Activated CD4-positive, alpha-beta T cell treated with anti-CD3 and anti-CD28 coated beads for 36 hours (primary cell): ENCODE measurements at regions not wholly inside any gene's neighbourhood (a gene's known extent, or its start where the extent isn't known, plus 50 kb on each side); places are given as distances from the start of the nearest gene placed in this dataset.
"Not testable (repeated sequence)": the region's sequence is repeated elsewhere in the genome, so short reads cannot be mapped to it uniquely, and the experiment has no call there.

Source experiments
- ATAC-seq: fragments of 200-7000 bp; cut with Tn5 transposase; one replicate; pipeline ENCODE4 v1.10.0; 2021; ENCODE audit warnings: mild to moderate bottlenecking, moderate library complexity
- CTCF ChIA-PET: fragments of 350-600 bp; sonication (Branson Sonifier 250); formaldehyde crosslinking; loops from one replicate; lab custom pipeline; 2021; ENCODE audit warnings: antibody characterized with exemption; lab: Charles Lee
- POLR2A ChIA-PET: fragments of 350-600 bp; sonication (Branson Sonifier 250); formaldehyde crosslinking; loops from one replicate; lab custom pipeline; 2021; ENCODE audit warnings: antibody characterized with exemption, inconsistent platforms; lab: Charles Lee
- DNase-seq: peaks from one replicate; pipeline ENCODE4 v3.0.0-alpha.2; 2020
- H3K27ac Mint-ChIP-seq: one replicate; pipeline ENCODE4 v1.8.0; 2021; ENCODE audit warnings: mixed read lengths
- H3K27me3 Mint-ChIP-seq: one replicate; pipeline ENCODE4 v1.8.0; 2021; ENCODE audit warnings: mixed read lengths
- H3K36me3 Mint-ChIP-seq: one replicate; pipeline ENCODE4 v1.8.0; 2021; ENCODE audit warnings: low read depth, mixed read lengths
- H3K4me1 Mint-ChIP-seq: one replicate; pipeline ENCODE4 v1.8.0; 2021; ENCODE audit warnings: mixed read lengths
- H3K4me3 Mint-ChIP-seq: one replicate; pipeline ENCODE4 v1.8.0; 2021; ENCODE audit warnings: mild to moderate bottlenecking, moderate library complexity, mixed read lengths
- H3K9me3 Mint-ChIP-seq: one replicate; pipeline ENCODE4 v1.8.0; 2021; ENCODE audit warnings: low read depth, mixed read lengths
- intact Hi-C, 2 experiments: fragments of 100-400 bp; cut with DNase I in 1 of 2; cut with micrococcal nuclease in 1 of 2; formaldehyde crosslinking; loops; one replicate each; pipeline versions ENCODE4 v1.14.2 to v1.15.1; 2022 to 2024; cut with DNase I, micrococcal nuclease

GRCh38 chr7:91576459-91576858, 304.0 kb downstream of the MTERF1 start:
- H3K27ac Mint-ChIP-seq, CTCF ChIA-PET, H3K4me3 Mint-ChIP-seq, intact Hi-C loops, ATAC-seq, H3K9me3 Mint-ChIP-seq, H3K27me3 Mint-ChIP-seq, H3K36me3 Mint-ChIP-seq, DNase-seq, H3K4me1 Mint-ChIP-seq, POLR2A ChIA-PET: not testable (repeated sequence)

GRCh38 chr7:91579837-91580236, 300.7 kb downstream of the MTERF1 start:
- H3K36me3 Mint-ChIP-seq = no peaks in the 10 kb centered on the region
- peaks cover 10% of the 10 kb centered on the region for H3K9me3 Mint-ChIP-seq
- no peaks in the 10 kb centered on the region for H3K27me3 Mint-ChIP-seq
- intact Hi-C loops = no loop called here
- no peak overlapping the region for H3K4me3 Mint-ChIP-seq
- H3K27ac Mint-ChIP-seq = no peak overlapping the region
- POLR2A ChIA-PET = no interaction called here
- DNase-seq (no peak), ATAC-seq (no peak)
- CTCF ChIA-PET = no interaction called here
- H3K4me1 Mint-ChIP-seq = no peaks in the 10 kb centered on the region

- Mint-ChIP-seq H3K27ac (no peak overlapping the region), H3K27me3 (no peaks in the 10 kb centered on the region), H3K9me3 (peaks cover 8% of the 10 kb centered on the region), H3K4me1 (no peaks in the 10 kb centered on the region), H3K36me3 (no peaks in the 10 kb centered on the region), H3K4me3 (no peak overlapping the region)
- ChIA-PET CTCF (no interaction called here), POLR2A (no interaction called here)
- intact Hi-C loops = no loop called here
- DNase-seq (no peak), ATAC-seq (no peak)
Measured at GRCh38 chr7:91582799-91583477, 297.6 kb downstream of the MTERF1 start.

- ChIA-PET POLR2A (no interaction called here), CTCF (no interaction called here)
- no peaks in the 10 kb centered on the region for H3K27me3 Mint-ChIP-seq
- DNase-seq = no peak
- intact Hi-C loops = no loop called here
- H3K9me3 Mint-ChIP-seq = peaks cover 4% of the 10 kb centered on the region
- no peaks in the 10 kb centered on the region for H3K36me3 Mint-ChIP-seq
- H3K4me1 Mint-ChIP-seq = no peaks in the 10 kb centered on the region
- no peak overlapping the region for H3K4me3 Mint-ChIP-seq
- H3K27ac Mint-ChIP-seq = no peak overlapping the region
- no peak for ATAC-seq
Measured at GRCh38 chr7:91596287-91596686, 284.2 kb downstream of the MTERF1 start.

GRCh38 chr7:91598791-91599190, 281.7 kb downstream of the MTERF1 start:
- Mint-ChIP-seq H3K27me3 (peaks cover 2% of the 10 kb centered on the region), H3K9me3 (no peaks in the 10 kb centered on the region), H3K4me1 (no peaks in the 10 kb centered on the region), H3K4me3 (no peak overlapping the region), H3K36me3 (no peaks in the 10 kb centered on the region), H3K27ac (no peak overlapping the region)
- intact Hi-C loops = no loop called here
- DNase-seq (no peak), ATAC-seq (no peak)
- ChIA-PET CTCF (no interaction called here), POLR2A (no interaction called here)

GRCh38 chr7:91600112-91600511, 280.4 kb downstream of the MTERF1 start:
- ATAC-seq (no peak), DNase-seq (no peak)
- no peak overlapping the region for H3K4me3 Mint-ChIP-seq
- H3K9me3 Mint-ChIP-seq = no peaks in the 10 kb centered on the region
- no peaks in the 10 kb centered on the region for H3K36me3 Mint-ChIP-seq
- ChIA-PET CTCF (no interaction called here), POLR2A (no interaction called here)
- peaks cover 2% of the 10 kb centered on the region for H3K27me3 Mint-ChIP-seq
- intact Hi-C loops = no loop called here
- H3K4me1 Mint-ChIP-seq = no peaks in the 10 kb centered on the region
- H3K27ac Mint-ChIP-seq = no peak overlapping the region

GRCh38 chr7:91603707-91604106, 276.8 kb downstream of the MTERF1 start:
- H3K27me3 Mint-ChIP-seq = peaks cover 2% of the 10 kb centered on the region
- no peaks in the 10 kb centered on the region for H3K9me3 Mint-ChIP-seq
- POLR2A ChIA-PET = no interaction called here
- CTCF ChIA-PET = interaction anchor here (0.5 kb wide), 1 partner anchor 45 kb away, joined by 3 read pairs; no protein-coding TSS in a partner anchor
- no peaks in the 10 kb centered on the region for H3K36me3 Mint-ChIP-seq
- DNase-seq (no peak), ATAC-seq (no peak)
- H3K4me1 Mint-ChIP-seq = no peaks in the 10 kb centered on the region
- H3K27ac Mint-ChIP-seq = no peak overlapping the region
- intact Hi-C loops = no loop called here
- no peak overlapping the region for H3K4me3 Mint-ChIP-seq

- H3K9me3 Mint-ChIP-seq = no peaks in the 10 kb centered on the region
- H3K36me3 Mint-ChIP-seq = no peaks in the 10 kb centered on the region
- DNase-seq (no peak), ATAC-seq (no peak)
- intact Hi-C loops = no loop called here
- no peak overlapping the region for H3K27ac Mint-ChIP-seq
- no peaks in the 10 kb centered on the region for H3K4me1 Mint-ChIP-seq
- H3K27me3 Mint-ChIP-seq = no peaks in the 10 kb centered on the region
- ChIA-PET POLR2A (no interaction called here), CTCF (no interaction called here)
- no peak overlapping the region for H3K4me3 Mint-ChIP-seq
Measured at GRCh38 chr7:91608606-91609005, 271.9 kb downstream of the MTERF1 start.

- CTCF ChIA-PET = no interaction called here
- intact Hi-C loops = no loop called here
- POLR2A ChIA-PET = no interaction called here
- DNase-seq (no peak), ATAC-seq (no peak)
- no peaks in the 10 kb centered on the region for H3K36me3 Mint-ChIP-seq
- H3K9me3 Mint-ChIP-seq = no peaks in the 10 kb centered on the region
- H3K27ac Mint-ChIP-seq = no peak overlapping the region
- no peaks in the 10 kb centered on the region for H3K4me1 Mint-ChIP-seq
- no peaks in the 10 kb centered on the region for H3K27me3 Mint-ChIP-seq
- H3K4me3 Mint-ChIP-seq = no peak overlapping the region
Measured at GRCh38 chr7:91609525-91609924, 271.0 kb downstream of the MTERF1 start.

- no peaks in the 10 kb centered on the region for H3K36me3 Mint-ChIP-seq
- no peak for DNase-seq
- no peak for ATAC-seq
- H3K27ac Mint-ChIP-seq = no peak overlapping the region
- H3K27me3 Mint-ChIP-seq = no peaks in the 10 kb centered on the region
- POLR2A ChIA-PET = no interaction called here
- no peak overlapping the region for H3K4me3 Mint-ChIP-seq
- no peaks in the 10 kb centered on the region for H3K9me3 Mint-ChIP-seq
- CTCF ChIA-PET = no interaction called here
- H3K4me1 Mint-ChIP-seq = no peaks in the 10 kb centered on the region
- intact Hi-C loops = no loop called here
Measured at GRCh38 chr7:91614431-91614830, 266.1 kb downstream of the MTERF1 start.

GRCh38 chr7:91618776-91619765, 261.4 kb downstream of the MTERF1 start:
- Mint-ChIP-seq H3K4me3 (no peak overlapping the region), H3K4me1 (no peaks in the 10 kb centered on the region), H3K27ac (no peak overlapping the region), H3K9me3 (no peaks in the 10 kb centered on the region), H3K36me3 (no peaks in the 10 kb centered on the region), H3K27me3 (no peaks in the 10 kb centered on the region)
- ChIA-PET CTCF (no interaction called here), POLR2A (no interaction called here)
- no peak for DNase-seq
- intact Hi-C loops = no loop called here
- no peak for ATAC-seq

GRCh38 chr7:91620827-91621226, 259.7 kb downstream of the MTERF1 start:
- ChIA-PET POLR2A (no interaction called here), CTCF (interaction anchor here (1.1 kb wide), 1 partner anchor 8 kb away, joined by 3 read pairs; no protein-coding TSS in a partner anchor)
- no peaks in the 10 kb centered on the region for H3K36me3 Mint-ChIP-seq
- H3K4me3 Mint-ChIP-seq = no peak overlapping the region
- no peaks in the 10 kb centered on the region for H3K4me1 Mint-ChIP-seq
- peaks cover 3% of the 10 kb centered on the region for H3K27me3 Mint-ChIP-seq
- no peak overlapping the region for H3K27ac Mint-ChIP-seq
- no peaks in the 10 kb centered on the region for H3K9me3 Mint-ChIP-seq
- ATAC-seq = no peak
- intact Hi-C loops = no loop called here
- no peak for DNase-seq
